NCI-H2107 (cell line): ENCODE measurements at regions not wholly inside any gene's neighbourhood (a gene's known extent, or its start where the extent isn't known, plus 50 kb on each side); places are given as distances from the start of the nearest gene placed in this dataset.
"Not testable (repeated sequence)": the region's sequence is repeated elsewhere in the genome, so short reads cannot be mapped to it uniquely, and the experiment has no call there.

ENCODE experiments used
- DNase-seq: peaks from one replicate; lab custom pipeline; 2025; lab: John Stamatoyannopoulos, UW

GRCh38 chr3:104127830-104128229, 1238.9 kb upstream of the ALCAM start:
- DNase-seq, result no peak

GRCh38 chr3:104132566-104133403, 1233.9 kb upstream of the ALCAM start:
- no peak for DNase-seq

DNA sequence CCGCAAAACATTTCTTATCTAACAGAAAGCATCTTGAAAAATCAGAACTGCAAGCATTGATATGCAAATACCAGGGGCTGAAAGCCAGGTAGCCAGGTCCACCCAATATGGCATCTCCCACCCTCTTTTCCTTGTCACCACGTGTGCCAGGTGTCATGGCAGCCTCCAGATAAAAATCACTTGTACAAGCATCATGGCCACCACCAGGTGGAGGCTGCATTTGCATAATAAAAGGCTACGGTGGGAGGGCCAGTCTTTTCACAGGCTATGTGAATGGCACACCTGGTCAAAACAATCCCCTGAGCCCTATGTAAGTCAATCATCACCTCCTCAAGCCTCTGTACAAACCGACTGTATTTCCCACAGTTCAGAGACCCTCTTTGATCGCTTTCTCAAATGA, 1233.1 kb upstream of the ALCAM start:
- DNase-seq, result no peak

DNA sequence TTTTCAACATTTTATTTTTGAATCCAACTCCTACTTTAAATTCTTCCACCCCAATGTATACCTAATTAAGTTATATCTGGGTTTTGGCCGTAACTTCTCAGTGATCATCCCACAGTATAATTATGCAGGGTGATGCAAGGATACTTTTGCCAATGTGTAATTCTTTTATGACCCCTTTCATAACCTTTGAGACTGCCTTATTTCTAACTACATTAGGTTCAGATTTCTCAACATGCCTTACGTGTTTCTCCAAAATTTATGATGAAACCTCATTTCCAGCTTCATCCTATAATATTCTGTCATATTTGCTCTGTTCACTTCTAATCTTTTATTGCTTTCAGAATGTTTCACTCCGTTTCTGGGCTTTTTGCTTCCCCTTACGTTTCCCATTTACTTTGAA, 1229.6 kb upstream of the ALCAM start:
- no peak for DNase-seq

DNA sequence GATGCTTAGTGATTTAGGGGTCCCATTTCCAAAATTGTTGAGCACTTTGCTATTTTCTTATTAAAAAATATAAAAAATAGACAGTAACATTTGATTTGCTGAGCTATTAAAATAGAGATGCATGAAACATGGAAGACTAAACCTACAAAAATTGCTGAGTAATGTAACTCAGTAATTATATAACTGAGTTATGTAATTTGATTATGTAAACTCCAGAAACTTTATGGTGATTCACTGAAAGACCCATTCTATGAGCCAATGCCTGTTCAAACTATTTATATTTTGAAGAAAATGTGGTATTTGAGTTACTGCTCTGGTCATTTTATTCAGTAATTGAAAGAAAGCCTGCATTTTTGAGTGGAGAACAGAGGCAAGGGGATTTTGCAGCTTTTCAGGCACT, 1221.5 kb upstream of the ALCAM start:
- DNase-seq, result no peak

GRCh38 chr3:104149154-104149553, 1217.6 kb upstream of the ALCAM start:
- DNase-seq, result no peak

GRCh38 chr3:104150724-104151123, 1216.0 kb upstream of the ALCAM start:
- DNase-seq, result no peak

DNA sequence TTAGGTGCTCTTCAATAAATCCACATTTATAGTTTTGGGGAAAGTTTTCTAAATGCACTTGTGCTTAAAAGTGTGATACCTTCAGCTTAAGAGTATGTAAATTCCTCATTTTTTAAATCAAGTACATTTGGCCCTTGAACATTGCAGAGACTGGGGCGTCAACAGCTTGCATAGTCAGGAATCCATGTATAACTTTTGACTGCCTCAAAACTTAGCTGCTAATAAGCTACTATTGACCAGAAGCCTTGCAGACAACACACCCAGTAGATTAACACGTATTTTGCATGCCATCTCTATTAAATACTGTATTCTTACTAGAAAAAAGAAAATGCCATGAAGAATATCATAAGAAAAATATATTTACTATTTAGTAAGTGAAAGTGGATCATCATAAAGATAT, 1211.8 kb upstream of the ALCAM start:
- DNase-seq, result no peak

- no peak for DNase-seq
Observed at GRCh38 chr3:104165866-104166265, 1200.8 kb upstream of the ALCAM start.

GRCh38 chr3:104168386-104168785, 1198.3 kb upstream of the ALCAM start:
- DNase-seq, result no peak

DNA sequence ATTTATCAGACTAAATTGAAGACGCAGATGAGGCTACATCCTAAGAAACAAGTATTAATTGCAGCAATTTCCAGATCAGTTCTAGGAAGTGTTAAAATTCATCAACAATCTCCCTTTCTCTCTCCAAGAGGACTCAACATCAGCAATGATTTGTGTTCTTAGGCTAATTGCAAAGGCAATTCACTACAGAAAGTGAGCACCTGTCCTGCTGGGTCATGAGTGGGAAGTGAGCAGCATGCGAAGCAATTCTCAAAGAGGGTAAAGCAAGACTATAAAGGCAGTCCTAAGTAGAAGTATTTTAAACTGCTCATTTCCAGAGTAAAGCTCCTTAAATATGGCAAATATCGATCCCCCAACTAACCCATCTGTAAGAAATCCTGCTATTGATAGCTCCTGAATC, 1191.0 kb upstream of the ALCAM start:
- DNase-seq, result no peak

DNA sequence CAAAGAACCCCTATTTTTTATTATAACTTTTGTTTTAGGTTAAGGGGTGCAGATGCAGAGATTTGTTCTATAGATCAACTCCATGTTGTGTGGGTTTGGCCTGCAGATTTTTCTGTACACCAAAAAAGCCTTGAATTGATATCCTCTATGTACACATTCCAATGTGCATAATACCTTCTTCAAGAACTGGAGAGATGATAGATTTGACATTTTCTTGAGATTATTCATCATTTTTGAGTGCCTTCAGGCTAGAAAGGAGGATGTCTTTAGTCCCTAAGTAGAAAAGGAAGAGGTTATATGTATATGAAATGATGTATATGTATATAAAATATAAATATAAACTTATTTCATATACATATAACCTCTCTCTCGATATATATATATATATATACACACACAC, 1190.0 kb upstream of the ALCAM start:
- DNase-seq, result no peak

- no peak for DNase-seq
Observed at GRCh38 chr3:104178680-104179079, 1188.0 kb upstream of the ALCAM start.

- no peak for DNase-seq
Observed at GRCh38 chr3:104180906-104181305, 1185.8 kb upstream of the ALCAM start.

- no peak for DNase-seq
Observed at GRCh38 chr3:104190681-104191080, 1176.0 kb upstream of the ALCAM start.

DNA sequence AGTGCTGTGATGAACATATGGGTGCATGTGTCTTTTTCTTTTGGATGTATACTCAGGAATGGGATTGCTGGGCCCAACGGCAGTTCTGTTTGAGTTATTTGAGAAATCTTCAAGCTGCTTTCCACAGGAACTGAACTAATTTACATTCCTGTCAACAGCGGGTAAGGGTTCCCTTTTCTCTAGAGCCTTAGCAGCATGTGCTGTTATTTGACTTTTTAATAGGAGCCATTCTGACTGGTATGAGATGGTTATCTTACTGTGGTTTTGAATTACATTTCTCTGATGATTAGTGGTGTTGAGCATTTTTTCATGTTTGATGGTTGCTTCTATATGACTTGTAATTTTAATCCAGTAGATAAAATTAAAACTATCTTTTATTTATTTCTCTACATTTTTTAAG, 1168.6 kb upstream of the ALCAM start:
- DNase-seq, result no peak

GRCh38 chr3:104206925-104207324, 1159.8 kb upstream of the ALCAM start:
- DNase-seq, result no peak

- DNase-seq, result no peak
Observed at GRCh38 chr3:104214277-104214676, 1152.4 kb upstream of the ALCAM start.

DNA sequence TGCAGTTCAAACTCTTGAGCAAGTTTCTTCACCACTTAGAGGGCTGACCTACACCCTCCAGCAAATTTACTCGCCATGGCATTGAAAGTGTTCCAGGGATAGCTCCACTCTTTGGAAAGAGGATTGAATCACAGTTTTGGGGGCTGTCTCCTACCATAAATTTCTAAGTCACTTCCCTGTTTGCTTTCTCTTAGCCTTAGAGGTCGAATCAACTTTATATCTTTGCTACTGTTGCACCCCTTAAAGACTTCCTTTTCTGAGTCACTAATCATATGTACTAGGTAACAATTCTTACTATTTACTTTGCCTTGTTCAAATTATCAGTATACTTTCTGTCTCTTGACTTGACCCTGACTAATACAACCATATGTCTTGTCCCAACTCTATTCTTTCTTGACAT, 1151.8 kb upstream of the ALCAM start:
- DNase-seq, result no peak

DNA sequence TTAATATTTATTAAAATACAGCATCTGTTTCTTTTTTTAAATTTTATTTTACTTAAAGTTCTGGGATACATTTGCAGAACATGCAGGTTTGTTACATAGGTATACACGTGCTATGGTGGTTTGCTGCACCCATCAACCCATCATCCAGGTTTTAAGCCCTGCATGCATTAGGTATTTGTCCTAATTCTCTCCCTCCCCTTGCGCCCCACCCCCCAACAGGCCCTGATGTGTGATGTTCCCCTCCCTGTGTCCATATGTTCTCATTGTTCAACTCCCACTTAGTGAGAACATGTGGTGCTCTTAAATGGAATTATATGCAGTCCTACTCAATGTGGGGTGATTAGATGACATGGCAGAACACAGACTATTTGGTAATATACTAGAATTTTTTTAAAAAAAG, 1147.7 kb upstream of the ALCAM start:
- DNase-seq, result not testable (repeated sequence)

GRCh38 chr3:104234442-104235194, 1132.1 kb upstream of the ALCAM start:
- no peak for DNase-seq

GRCh38 chr3:104244680-104245220, 1122.0 kb upstream of the ALCAM start:
- no peak for DNase-seq

GRCh38 chr3:104245261-104245660, 1121.4 kb upstream of the ALCAM start:
- DNase-seq, result no peak
